SH-SY5Y (cell line): ENCODE measurements at regions not wholly inside any gene's neighbourhood (a gene's known extent, or its start where the extent isn't known, plus 50 kb on each side); places are given as distances from the start of the nearest gene placed in this dataset.

Experiments
- GATA2 ChIP-seq: IDR thresholded peaks from 2 replicates; pipeline ENCODE4 v1.6.1; 2011; ENCODE audit warnings: mild to moderate bottlenecking, low read depth, low read length
- GATA3 ChIP-seq: IDR thresholded peaks from 2 replicates; pipeline ENCODE4 v1.6.1; 2011; ENCODE audit warnings: low read depth, mild to moderate bottlenecking, low read length, moderate library complexity

DNA sequence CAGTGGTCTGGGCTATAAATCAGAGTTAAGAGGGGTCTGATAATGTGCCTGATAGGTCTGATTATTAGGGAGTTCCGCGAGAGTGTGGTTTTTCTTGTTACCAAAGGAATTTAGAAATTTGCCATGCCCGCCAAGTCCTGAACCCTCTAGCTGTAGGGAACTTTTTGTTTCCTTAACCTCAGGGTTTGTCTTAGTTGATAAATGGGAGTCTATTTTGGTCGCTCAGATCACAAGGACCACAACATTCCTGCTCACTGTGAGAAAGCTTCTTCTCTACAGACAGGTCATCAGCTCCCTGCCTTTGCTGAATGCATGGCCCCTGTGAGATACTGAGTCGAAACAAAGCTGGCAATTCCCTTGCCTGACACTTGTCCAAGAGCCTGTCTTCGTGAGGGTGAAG, 497.8 kb downstream of the HS3ST4 start:
- TF ChIP-seq GATA3, result no peak
- no peak for TF ChIP-seq GATA2

DNA sequence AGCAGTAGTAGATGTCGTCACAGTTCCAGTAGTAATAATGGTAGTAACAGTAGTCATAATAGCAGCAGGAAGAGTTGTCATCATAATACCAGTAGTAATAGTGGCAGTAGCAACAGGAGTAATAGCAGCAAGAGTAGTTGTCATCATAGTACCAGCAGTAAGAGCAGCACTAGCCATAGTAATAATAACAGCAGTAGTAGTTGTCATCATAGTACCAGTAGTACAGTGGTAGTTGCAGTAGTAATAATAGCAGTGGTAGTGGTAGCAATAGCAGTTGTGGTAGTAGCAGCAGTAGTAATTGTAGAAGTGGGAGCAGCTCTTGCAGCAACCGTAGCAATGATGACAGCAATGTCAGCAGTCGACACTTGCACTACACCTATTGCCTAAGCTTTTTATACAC, 502.8 kb downstream of the HS3ST4 start:
- no peak for TF ChIP-seq GATA2
- TF ChIP-seq GATA3, result no peak

DNA sequence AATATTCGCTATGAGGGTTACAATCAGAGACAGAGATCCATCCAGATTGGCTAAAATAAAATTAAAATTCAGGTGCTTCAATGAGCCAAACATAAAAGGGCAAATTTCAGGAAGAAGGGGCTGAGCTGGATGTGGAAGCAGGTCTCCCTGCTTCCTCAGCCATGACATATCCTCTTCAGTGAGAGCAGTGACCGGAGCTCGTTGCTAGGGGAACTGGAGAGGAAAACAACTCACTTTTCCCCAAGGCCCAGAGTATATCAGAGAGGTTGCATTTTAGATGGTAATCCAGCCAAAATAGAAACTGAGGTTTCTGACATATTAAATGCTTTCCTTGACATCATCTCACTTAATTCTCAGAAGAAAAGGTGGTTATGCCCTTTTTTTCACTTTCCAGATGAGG, 503.5 kb downstream of the HS3ST4 start:
- TF ChIP-seq GATA2, result no peak
- no peak for TF ChIP-seq GATA3

DNA sequence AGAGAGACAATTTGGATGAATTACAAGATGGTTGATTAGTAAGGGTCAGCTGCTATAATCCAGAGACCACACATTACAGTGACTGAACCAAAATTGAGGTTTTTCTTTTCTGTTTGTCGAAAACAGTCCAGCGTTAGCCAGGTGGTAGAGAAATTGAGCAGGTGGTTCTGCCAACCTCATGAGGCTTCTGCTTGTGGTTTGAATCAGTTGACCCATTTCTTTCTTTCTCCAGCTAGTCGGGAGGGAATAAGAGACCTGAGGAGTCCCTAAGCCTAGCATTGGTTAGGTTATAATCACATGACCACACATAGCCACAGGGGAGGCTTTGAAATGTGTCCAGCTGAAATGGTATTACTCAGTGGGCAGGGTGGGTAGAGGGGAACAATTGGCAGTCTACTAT, 504.6 kb downstream of the HS3ST4 start:
- TF ChIP-seq GATA2, result no peak
- TF ChIP-seq GATA3, result no peak

DNA sequence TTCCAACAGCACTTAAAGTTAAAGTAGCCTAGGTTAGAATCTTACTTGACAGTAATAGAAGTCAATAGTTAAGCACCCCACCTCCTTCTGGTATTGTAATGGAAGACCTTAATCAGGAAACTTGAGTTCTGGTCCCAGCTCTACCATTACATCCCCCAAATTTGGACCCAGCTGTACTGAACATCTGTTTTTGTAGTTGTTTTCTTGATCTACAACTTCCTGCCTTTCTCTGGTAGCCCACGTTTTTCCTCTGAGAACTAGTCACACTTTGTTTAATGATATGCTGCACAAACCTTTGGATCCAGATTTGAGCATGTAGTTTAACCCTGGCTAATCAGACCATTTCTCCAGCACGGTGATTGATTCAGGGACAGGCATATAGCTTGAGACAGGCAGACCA, 505.0 kb downstream of the HS3ST4 start:
- no peak for TF ChIP-seq GATA3

DNA sequence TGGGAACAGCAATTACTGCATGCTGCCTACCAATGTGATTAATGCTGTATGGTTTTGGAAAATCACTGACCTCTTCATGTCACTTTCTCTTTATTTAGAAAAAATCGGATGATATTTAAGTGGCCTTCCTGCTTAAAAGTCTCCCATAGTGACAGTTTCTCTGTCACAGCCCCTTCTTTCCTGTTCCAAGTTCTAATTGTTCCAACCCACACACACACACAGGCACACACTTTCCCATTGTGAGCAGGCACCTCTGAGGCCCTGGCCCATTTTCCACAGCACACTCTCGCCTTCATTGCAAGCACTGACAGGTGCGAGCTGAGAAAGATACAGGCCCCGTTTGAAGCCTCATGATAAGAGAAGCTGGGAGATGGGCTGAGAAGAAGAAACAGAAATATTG, 505.9 kb downstream of the HS3ST4 start:
- no peak for TF ChIP-seq GATA3
- TF ChIP-seq GATA2, result no peak

DNA sequence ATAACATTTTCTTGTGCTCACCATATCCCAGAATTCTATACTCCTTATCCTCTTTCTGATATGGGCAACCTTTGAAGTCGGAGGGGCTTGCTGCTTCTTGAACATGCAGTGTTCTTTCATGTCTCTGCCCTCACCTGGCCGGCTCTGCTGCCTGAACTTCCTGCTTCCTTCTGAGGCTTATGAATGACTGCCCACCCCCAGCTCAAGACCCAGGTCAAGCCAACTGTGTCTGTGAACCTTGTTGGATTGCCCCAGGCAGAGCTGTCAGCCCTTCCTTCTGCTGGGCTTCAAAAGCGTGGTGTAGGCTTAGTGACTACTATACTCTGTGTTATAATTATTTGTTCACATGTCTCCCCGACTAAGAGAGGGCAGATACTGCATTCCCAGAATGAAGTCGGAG, 506.5 kb downstream of the HS3ST4 start:
- TF ChIP-seq GATA3 (no peak), GATA2 (no peak)

DNA sequence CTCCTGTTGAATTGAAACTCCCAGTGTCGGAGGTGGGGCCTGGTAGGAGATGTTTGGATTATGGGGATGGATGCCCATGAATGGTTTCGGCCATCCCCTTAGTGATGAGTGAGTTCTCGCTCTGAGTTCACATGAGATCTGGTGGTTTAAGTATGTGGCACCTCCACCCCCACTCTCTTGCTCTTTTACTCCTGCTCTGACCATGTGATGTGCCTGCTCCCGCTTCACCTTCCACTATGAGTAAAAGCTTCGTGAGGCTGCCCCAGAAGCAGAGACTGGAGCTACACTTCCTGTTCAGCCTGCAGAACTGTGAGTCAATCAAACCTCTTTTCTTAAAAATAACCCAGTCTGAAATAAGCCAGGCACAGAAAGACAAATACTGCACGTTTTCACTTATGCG, 512.4 kb downstream of the HS3ST4 start:
- no peak for TF ChIP-seq GATA3

DNA sequence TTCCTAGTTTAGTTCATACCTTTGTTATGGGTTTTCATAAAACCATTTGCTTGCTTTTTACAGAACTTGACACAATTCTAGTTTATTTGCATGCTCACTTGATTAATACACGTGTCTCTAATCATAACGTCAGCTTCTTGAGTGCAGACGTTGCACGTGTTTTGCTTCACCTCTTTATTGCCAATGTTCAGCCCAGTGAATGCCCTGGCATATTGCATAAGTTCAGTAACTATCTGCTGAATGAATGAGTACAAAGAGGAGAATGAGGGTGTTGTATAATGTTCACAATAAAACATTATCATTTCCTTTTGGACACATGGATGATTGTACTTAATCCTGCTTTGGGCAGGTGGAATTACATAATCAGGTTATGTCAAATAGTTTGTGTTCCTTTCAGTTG, 519.8 kb downstream of the HS3ST4 start:
- TF ChIP-seq GATA3, result no peak
- no peak for TF ChIP-seq GATA2

DNA sequence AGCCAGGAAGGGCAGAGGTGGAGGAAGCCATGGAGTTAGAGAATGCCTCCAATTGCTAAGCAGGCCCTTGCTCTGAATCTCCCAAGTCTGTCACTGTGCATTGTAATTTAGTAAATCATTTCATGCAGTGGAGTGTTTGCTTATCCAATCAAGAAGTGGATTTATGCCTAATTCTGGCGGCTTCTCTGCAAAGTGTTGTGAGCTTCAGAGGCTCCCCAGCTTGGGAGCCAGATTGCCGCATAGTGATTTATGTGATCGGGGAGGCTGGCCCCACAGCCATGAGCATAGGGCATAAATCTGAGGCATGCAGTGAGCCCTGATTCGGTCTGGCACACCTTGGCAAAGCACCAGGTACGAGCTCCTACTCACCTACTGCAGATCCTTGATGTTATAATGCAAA, 520.8 kb downstream of the HS3ST4 start:
- TF ChIP-seq GATA2 (no peak), GATA3 (no peak)

DNA sequence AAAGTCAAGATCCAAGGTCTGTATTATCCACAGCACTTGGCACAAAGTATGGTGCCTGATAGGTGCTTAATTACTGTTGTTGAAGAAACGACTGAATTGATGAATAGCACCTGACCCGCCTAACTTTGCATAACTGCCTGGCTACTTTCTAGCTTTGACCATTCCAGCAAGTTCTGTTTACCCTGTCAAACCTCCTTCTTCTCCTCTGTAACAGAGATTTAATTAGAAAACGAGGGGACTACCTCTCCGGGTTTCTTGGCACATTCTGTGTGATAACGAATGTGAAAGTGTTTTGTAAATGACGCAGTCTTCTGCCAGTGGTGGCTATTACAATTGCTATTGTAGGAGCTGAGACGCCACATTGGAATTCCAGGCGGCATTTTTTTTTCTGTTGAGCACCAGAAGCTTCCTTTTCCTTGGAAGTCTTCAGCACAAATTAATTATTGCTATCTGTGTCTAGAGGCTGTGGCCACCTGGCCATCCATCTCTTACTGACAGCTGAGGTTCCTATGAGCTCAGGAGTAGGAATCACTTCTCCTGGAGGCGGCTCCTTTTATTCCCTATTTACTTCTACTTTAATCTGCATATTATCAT, 522.9 kb downstream of the HS3ST4 start:
- TF ChIP-seq GATA3 (no peak), GATA2 (no peak)

DNA sequence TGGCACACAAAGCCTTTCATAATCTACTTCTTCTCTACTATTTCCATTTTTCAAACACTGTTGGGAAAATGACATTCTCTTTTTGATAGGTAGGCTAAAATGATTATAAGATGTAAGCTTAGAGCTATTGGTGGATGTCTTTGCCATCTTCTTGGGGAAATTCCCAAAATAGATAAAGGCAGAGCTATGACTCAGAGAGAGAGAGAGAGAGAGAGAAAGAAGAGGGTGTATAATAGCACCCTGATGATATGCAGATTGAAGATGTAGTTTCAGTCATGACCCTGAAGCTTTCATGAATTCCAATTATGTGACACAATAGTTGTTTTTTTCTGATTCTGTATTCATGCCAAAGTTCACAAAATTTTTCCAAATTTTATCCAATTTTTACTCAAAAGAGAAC, 529.1 kb downstream of the HS3ST4 start:
- TF ChIP-seq GATA2 (no peak), GATA3 (no peak)

DNA sequence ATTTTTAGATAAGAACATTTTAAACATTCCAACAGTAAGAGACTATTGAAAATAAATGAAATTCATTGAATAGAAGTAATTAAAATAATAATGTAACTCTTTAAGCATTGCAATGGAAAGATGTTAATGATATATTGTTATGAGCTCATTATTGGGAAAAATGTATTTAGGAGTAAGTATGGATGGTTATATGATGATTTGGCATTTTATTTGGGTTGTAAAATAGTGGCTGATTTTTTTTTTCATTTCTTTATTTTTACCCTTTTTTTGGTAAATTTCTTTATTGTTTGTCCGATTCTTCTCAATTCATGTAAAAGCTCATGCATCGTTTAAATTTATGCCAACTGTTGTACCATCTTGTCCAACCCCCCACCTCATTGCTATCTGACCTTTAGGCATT, 539.9 kb downstream of the HS3ST4 start:
- TF ChIP-seq GATA3 (no peak), GATA2 (no peak)

DNA sequence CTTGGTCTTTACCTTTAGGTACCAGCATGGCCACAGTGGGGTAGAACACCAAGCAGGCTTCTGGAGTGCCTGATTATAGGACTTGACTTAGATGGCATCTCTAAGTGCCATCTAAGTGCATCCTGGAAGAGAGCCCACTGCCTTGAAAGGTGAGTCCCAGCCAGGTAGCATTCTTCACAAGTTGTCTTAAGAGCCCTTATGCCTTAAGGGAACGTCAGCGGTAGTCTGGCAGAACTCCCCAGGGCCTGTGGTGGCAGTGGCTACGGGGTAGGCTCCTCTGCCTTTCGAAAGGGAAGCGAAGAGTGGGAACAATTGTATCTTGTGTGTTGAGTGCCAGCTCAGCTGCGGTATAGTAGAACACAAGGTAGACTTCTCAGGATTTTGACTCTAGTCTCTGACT, 549.0 kb downstream of the HS3ST4 start:
- no peak for TF ChIP-seq GATA3
- no peak for TF ChIP-seq GATA2

DNA sequence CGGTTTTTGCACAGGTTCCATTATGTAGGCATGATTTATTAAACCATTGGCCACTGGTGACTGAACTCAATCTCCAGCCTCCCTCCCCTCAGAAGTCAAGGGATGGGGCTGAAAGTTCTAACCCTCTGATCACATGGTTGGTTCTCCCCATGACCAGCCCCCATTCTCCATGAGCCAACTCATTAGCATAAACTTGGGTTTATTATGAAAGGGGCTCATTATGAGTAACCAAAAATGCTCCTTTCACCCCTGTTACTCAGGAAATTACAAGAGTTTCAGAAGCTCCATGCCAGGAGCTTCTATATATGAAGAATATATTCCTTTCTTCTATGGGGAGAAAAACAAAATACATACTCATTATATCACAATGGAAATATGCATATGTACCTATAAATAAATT, 555.3 kb downstream of the HS3ST4 start:
- TF ChIP-seq GATA3 (no peak), GATA2 (no peak)

DNA sequence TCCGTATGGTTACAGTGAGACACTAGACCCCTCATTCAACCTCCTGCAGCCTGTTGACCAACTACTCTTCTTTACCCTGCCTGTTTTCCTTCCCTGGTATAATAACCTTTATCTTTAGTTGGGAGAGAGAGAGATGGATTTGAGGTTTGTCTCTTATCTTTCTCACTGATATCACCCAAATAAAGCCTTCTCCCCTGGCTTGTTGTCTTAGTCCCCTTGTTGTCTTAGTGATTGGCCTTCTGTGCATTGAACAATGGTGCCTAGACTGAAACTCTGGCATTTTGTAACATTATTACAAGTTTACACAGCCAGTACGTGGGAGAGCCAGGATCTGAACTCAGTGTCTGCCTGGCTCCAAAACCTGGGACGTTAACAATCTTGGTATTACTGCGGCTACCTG, 560.8 kb downstream of the HS3ST4 start:
- TF ChIP-seq GATA3 (no peak), GATA2 (no peak)
